HL-60 (cell line): ENCODE measurements at regions not wholly inside any gene's neighbourhood (a gene's known extent, or its start where the extent isn't known, plus 50 kb on each side); places are given as distances from the start of the nearest gene placed in this dataset.

Source experiments
- DNase-seq, 2 experiments: peaks; one replicate each; pipeline ENCODE4 v3.0.0-alpha.2; 2010 to 2020; ENCODE audit warnings: low read depth in 1 of 2, low spot score in 1 of 2
- H3K27ac ChIP-seq: fragments of 250-450 bp; sonication (Bioruptor Pico); replicated peaks from 2 replicates; pipeline ENCODE4 v1.5.1; 2020; ENCODE audit warnings: mild to moderate bottlenecking, moderate library complexity
- H3K27me3 ChIP-seq: fragments of 250-450 bp; sonication (Bioruptor Pico); 2 replicates; pipeline ENCODE4 v1.5.1; 2021; ENCODE audit warnings: mild to moderate bottlenecking, moderate library complexity; ENCODE audit not compliant: insufficient read depth, poor library complexity, severe bottlenecking
- H3K4me3 ChIP-seq: replicated peaks from 2 replicates; pipeline ENCODE4 v1.5.1; 2011; ENCODE audit warnings: mild to moderate bottlenecking, control low read depth, low read length; ENCODE audit not compliant: insufficient read depth
- CTCF ChIP-seq: IDR thresholded peaks from one replicate; pipeline ENCODE4 v1.5.1; 2011; ENCODE audit warnings: low read length, control low read depth, inconsistent platforms; ENCODE audit not compliant: insufficient read depth
- GABPA ChIP-seq: IDR thresholded peaks from 2 replicates; pipeline ENCODE4 v1.6.1; 2012; ENCODE audit warnings: low read depth
- POLR2AphosphoS5 ChIP-seq: IDR thresholded peaks from 2 replicates; pipeline ENCODE4 v1.6.1; 2012; ENCODE audit warnings: low read depth
- SPI1 ChIP-seq: IDR thresholded peaks from 2 replicates; pipeline ENCODE4 v1.6.1; 2012; ENCODE audit warnings: low read depth, mild to moderate bottlenecking, borderline replicate concordance
- TF ChIP-seq, protein P1 (sequence below): IDR thresholded peaks from 2 replicates; pipeline ENCODE4 v1.6.1; 2012; ENCODE audit warnings: low read depth; ENCODE audit not compliant: insufficient replicate concordance

GRCh38 chr15:61318301-61318700, 89.2 kb upstream of the RORA start:
- Histone ChIP-seq H3K27me3 (no peaks in the 10 kb centered on the region), H3K4me3 (no peak overlapping the region), H3K27ac (no peak overlapping the region)
- DNase-seq = no peak
- TF ChIP-seq POLR2AphosphoS5 (no peak), SPI1 (no peak), CTCF (no peak), GABPA (no peak)
- TF ChIP-seq, protein P1, sequence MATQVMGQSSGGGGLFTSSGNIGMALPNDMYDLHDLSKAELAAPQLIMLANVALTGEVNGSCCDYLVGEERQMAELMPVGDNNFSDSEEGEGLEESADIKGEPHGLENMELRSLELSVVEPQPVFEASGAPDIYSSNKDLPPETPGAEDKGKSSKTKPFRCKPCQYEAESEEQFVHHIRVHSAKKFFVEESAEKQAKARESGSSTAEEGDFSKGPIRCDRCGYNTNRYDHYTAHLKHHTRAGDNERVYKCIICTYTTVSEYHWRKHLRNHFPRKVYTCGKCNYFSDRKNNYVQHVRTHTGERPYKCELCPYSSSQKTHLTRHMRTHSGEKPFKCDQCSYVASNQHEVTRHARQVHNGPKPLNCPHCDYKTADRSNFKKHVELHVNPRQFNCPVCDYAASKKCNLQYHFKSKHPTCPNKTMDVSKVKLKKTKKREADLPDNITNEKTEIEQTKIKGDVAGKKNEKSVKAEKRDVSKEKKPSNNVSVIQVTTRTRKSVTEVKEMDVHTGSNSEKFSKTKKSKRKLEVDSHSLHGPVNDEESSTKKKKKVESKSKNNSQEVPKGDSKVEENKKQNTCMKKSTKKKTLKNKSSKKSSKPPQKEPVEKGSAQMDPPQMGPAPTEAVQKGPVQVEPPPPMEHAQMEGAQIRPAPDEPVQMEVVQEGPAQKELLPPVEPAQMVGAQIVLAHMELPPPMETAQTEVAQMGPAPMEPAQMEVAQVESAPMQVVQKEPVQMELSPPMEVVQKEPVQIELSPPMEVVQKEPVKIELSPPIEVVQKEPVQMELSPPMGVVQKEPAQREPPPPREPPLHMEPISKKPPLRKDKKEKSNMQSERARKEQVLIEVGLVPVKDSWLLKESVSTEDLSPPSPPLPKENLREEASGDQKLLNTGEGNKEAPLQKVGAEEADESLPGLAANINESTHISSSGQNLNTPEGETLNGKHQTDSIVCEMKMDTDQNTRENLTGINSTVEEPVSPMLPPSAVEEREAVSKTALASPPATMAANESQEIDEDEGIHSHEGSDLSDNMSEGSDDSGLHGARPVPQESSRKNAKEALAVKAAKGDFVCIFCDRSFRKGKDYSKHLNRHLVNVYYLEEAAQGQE = no peak

GRCh38 chr15:61315471-61315870, 86.4 kb upstream of the RORA start:
- H3K4me3 ChIP-seq = no peak overlapping the region
- no peaks in the 10 kb centered on the region for H3K27me3 ChIP-seq
- DNase-seq = no peak
- H3K27ac ChIP-seq = no peak overlapping the region
- TF ChIP-seq CTCF = no peak
- TF ChIP-seq, protein P1 = no peak
- no peak for TF ChIP-seq SPI1
- TF ChIP-seq POLR2AphosphoS5 = no peak
- no peak for TF ChIP-seq GABPA

DNA sequence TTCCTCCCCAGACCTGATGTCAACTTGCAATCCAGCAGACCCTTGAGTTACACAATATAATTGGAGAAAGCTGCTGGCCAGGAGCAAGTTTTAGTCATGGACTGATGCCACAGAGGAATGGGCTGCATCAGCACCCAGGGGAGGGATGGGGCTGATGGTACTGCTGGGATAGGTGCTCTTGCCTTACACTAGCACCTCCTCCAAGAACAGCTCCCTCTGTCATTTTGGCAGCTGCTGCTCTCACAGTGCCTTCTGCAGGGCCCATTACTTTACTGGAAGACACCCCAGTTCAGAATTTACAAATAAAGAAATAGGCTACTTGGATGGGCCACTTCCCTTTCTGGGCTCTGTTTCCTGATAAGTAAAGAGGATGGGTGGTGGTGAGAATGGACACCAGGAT, 85.3 kb upstream of the RORA start:
- TF ChIP-seq GABPA = no peak
- no peak for TF ChIP-seq SPI1
- TF ChIP-seq POLR2AphosphoS5 = no peak
- TF ChIP-seq CTCF = no peak
- DNase-seq = no peak
- Histone ChIP-seq H3K27ac (no peak overlapping the region), H3K27me3 (no peaks in the 10 kb centered on the region), H3K4me3 (no peak overlapping the region)

GRCh38 chr15:61309617-61310016, 80.5 kb upstream of the RORA start:
- DNase-seq = no peak
- H3K4me3 ChIP-seq = no peak overlapping the region
- TF ChIP-seq POLR2AphosphoS5 (no peak), SPI1 (no peak), CTCF (no peak), GABPA (no peak)
- TF ChIP-seq, protein P1 = no peak

More at GRCh38 chr15:61309617-61310016, 80.5 kb upstream of the RORA start:
- H3K27ac ChIP-seq = no peak overlapping the region
- H3K27me3 ChIP-seq = no peaks in the 10 kb centered on the region
